Prostate gland (tissue), 2 donors: ENCODE measurements at regions not wholly inside any gene's neighbourhood (a gene's known extent, or its start where the extent isn't known, plus 50 kb on each side); places are given as distances from the start of the nearest gene placed in this dataset.

Experiments used
- DNase-seq: peaks from one replicate; pipeline ENCODE4 v3.0.0-alpha.2; 2019; ENCODE audit warnings: low spot score
- H3K27ac ChIP-seq, 2 donors: fragments of 200-600 bp; sonication (generic); 2 replicates each; pipeline ENCODE4 v1.5.1; 2017 to 2019
- H3K27me3 ChIP-seq: fragments of 200-600 bp; sonication (generic); replicated peaks from 2 replicates; pipeline ENCODE4 v1.5.1; 2019; ENCODE audit not compliant: insufficient read depth
- H3K36me3 ChIP-seq, 2 donors: fragments of 200-600 bp; sonication (generic); 1 replicate in 1 of 2; 2 replicates in 1 of 2; pipeline versions ENCODE4 v1.5.1 to v1.8.1; 2017 to 2019
- H3K4me1 ChIP-seq: fragments of 200-600 bp; sonication (generic); replicated peaks from 2 replicates; pipeline ENCODE4 v1.5.1; 2019
- H3K4me3 ChIP-seq, 2 donors: fragments of 200-600 bp; sonication (generic); 2 replicates each; pipeline ENCODE4 v1.5.1; 2017 to 2019
- H3K9me3 ChIP-seq: fragments of 200-600 bp; sonication (generic); 2 replicates; pipeline ENCODE4 v1.5.1; 2017
- POLR2A ChIP-seq: fragments of 450-650 bp; IDR thresholded peaks from one replicate; pipeline ENCODE4 v1.6.1; 2016; ENCODE audit warnings: antibody characterized with exemption, mild to moderate bottlenecking
- POLR2AphosphoS5 ChIP-seq: sonication (generic); formaldehyde crosslinking; IDR thresholded peaks from one replicate; pipeline ENCODE4 v1.6.1; 2017; ENCODE audit warnings: antibody characterized with exemption
- WGBS: methylation state at CpG from one replicate; pipeline ENCODE4 v1.1.5; 2018; 5-methylcytosine and 5-hydroxymethylcytosine counted together
- intact Hi-C: fragments of 100-400 bp; cut with DNase I; formaldehyde crosslinking; loops from one replicate; pipeline ENCODE4 v1.14.2; 2022
- TF ChIP-seq, protein P1 (sequence below), 4 experiments: fragments of 200-600 bp in 2 of 4; fragments of 450-650 bp in 2 of 4; sonication (generic) in 2 of 4; IDR thresholded peaks; 1 replicate in 3 of 4; 2 replicates in 1 of 4; pipeline ENCODE4 v1.5.1; 2016 to 2019; ENCODE audit warnings: antibody characterized with exemption in 4 of 4, mild to moderate bottlenecking in 2 of 4, moderate library complexity in 2 of 4

- intact Hi-C loops: no loop called here
- DNase-seq: no peak
- H3K36me3 ChIP-seq: no peaks in the 10 kb centered on the region
- H3K4me1 ChIP-seq: no peaks in the 10 kb centered on the region
- no peak overlapping the region for H3K27ac ChIP-seq
- 95% methylated on average over 2 of the region's 2 CpGs for WGBS
- no peaks in the 10 kb centered on the region for H3K9me3 ChIP-seq
- H3K4me3 ChIP-seq: no peak overlapping the region
- TF ChIP-seq POLR2AphosphoS5 (no peak), POLR2A (no peak)
- TF ChIP-seq, protein P1, sequence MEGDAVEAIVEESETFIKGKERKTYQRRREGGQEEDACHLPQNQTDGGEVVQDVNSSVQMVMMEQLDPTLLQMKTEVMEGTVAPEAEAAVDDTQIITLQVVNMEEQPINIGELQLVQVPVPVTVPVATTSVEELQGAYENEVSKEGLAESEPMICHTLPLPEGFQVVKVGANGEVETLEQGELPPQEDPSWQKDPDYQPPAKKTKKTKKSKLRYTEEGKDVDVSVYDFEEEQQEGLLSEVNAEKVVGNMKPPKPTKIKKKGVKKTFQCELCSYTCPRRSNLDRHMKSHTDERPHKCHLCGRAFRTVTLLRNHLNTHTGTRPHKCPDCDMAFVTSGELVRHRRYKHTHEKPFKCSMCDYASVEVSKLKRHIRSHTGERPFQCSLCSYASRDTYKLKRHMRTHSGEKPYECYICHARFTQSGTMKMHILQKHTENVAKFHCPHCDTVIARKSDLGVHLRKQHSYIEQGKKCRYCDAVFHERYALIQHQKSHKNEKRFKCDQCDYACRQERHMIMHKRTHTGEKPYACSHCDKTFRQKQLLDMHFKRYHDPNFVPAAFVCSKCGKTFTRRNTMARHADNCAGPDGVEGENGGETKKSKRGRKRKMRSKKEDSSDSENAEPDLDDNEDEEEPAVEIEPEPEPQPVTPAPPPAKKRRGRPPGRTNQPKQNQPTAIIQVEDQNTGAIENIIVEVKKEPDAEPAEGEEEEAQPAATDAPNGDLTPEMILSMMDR (IDR thresholded peaks at IDR 0.05): no peak
- H3K27me3 ChIP-seq: no peaks in the 10 kb centered on the region
Measured at GRCh38 chr10:35707642-35708425, 65.7 kb upstream of the FZD8 start.

- no peak overlapping the region for H3K4me3 ChIP-seq
- WGBS: 96% methylated on average over 3 of the region's 3 CpGs
- TF ChIP-seq, protein P1 (IDR thresholded peaks at IDR 0.05): no peak
- no peak for TF ChIP-seq POLR2A
- TF ChIP-seq POLR2AphosphoS5: no peak
- H3K27ac ChIP-seq: no peak overlapping the region
- intact Hi-C loops: no loop called here
- no peaks in the 10 kb centered on the region for H3K4me1 ChIP-seq
- no peaks in the 10 kb centered on the region for H3K9me3 ChIP-seq
- H3K36me3 ChIP-seq: no peaks in the 10 kb centered on the region
- no peak for DNase-seq
- no peaks in the 10 kb centered on the region for H3K27me3 ChIP-seq
Measured at GRCh38 chr10:35706959-35707358, 64.9 kb upstream of the FZD8 start.

GRCh38 chr10:35705671-35706070 lies 63.6 kb upstream of the FZD8 start:
- 88% methylated on average over 2 of the region's 2 CpGs for WGBS
- TF ChIP-seq POLR2A (no peak), POLR2AphosphoS5 (no peak)
- TF ChIP-seq, protein P1 (IDR thresholded peaks at IDR 0.05): no peak

DNA sequence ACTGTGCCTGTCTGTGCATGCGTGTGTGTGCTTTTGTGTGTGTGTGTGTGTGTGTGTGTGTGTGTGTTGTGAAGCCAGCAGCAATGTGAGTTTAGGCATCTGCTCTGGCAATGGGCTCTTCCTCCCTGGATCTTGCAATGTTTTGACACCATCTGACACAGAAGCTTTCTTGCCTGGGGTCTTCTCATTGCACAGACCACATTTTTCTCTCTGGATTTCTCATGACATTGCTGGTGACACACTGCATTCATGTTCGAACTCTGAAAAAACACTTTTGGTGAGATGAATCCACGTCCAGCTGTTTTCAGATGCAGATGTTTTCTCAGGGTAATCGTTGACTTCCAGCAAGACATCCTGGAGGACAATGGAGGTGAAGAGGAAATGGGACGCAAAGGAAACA lies 63.0 kb upstream of the FZD8 start:
- Histone ChIP-seq H3K27me3 (no peaks in the 10 kb centered on the region), H3K9me3 (no peaks in the 10 kb centered on the region), H3K4me1 (no peaks in the 10 kb centered on the region), H3K4me3 (no peak overlapping the region), H3K27ac (no peak overlapping the region), H3K36me3 (no peaks in the 10 kb centered on the region)
- no peak for DNase-seq
- intact Hi-C loops: no loop called here
- TF ChIP-seq POLR2A (no peak), POLR2AphosphoS5 (no peak)
- TF ChIP-seq, protein P1 (IDR thresholded peaks at IDR 0.05): no peak
- 88% methylated on average over 5 of the region's 5 CpGs for WGBS

More at GRCh38 chr10:35705671-35706070, 63.6 kb upstream of the FZD8 start:
- Histone ChIP-seq H3K27me3 (no peaks in the 10 kb centered on the region), H3K36me3 (no peaks in the 10 kb centered on the region), H3K27ac (no peak overlapping the region), H3K4me3 (no peak overlapping the region), H3K9me3 (no peaks in the 10 kb centered on the region), H3K4me1 (no peaks in the 10 kb centered on the region)
- no peak for DNase-seq
- intact Hi-C loops: no loop called here

DNA sequence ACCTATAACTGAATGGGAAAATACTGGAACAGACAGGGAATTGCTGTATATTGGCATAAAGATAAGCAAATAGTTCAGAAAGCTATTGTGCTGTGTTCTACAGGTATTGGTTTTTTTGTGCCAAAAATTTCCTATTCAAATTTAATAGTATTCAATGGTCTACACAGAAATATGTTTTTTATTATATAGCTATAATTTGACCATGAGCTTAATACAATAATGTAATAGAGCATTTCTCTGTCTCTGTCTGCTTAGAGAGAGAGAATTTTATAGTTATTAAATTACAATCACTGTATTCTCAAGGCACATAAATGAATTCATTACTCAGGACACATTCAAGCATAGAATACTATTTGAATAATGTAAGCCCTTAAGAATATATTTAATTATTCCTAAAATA lies 62.3 kb upstream of the FZD8 start:
- H3K4me3 ChIP-seq: no peak overlapping the region
- H3K27ac ChIP-seq: no peak overlapping the region
- no peaks in the 10 kb centered on the region for H3K9me3 ChIP-seq
- no peak for DNase-seq
- TF ChIP-seq, protein P1 (IDR thresholded peaks at IDR 0.05): no peak
- TF ChIP-seq POLR2A (no peak), POLR2AphosphoS5 (no peak)
- H3K27me3 ChIP-seq: no peaks in the 10 kb centered on the region
- intact Hi-C loops: no loop called here
- H3K4me1 ChIP-seq: no peaks in the 10 kb centered on the region
- no peaks in the 10 kb centered on the region for H3K36me3 ChIP-seq
